MG63 (cell line): ENCODE measurements at regions not wholly inside any gene's neighbourhood (a gene's known extent, or its start where the extent isn't known, plus 50 kb on each side); places are given as distances from the start of the nearest gene placed in this dataset.
"Not testable (repeated sequence)": the region's sequence is repeated elsewhere in the genome, so short reads cannot be mapped to it uniquely, and the experiment has no call there.

Source experiments
- DNase-seq: peaks from one replicate; pipeline ENCODE4 v3.0.0-alpha.2; 2020
- H3K27me3 ChIP-seq: fragments of 250-450 bp; sonication (Bioruptor Pico); 2 replicates; pipeline ENCODE4 v1.5.1; 2020; ENCODE audit warnings: mild to moderate bottlenecking, moderate library complexity
- H3K36me3 ChIP-seq: fragments of 250-450 bp; sonication (Bioruptor Pico); 2 replicates; pipeline ENCODE4 v1.5.1; 2020; ENCODE audit warnings: mild to moderate bottlenecking, moderate library complexity
- H3K4me3 ChIP-seq: fragments of 250-450 bp; sonication (Bioruptor Pico); 2 replicates; pipeline ENCODE4 v1.5.1; 2020; ENCODE audit warnings: mild to moderate bottlenecking, moderate library complexity
- H3K9me3 ChIP-seq: fragments of 250-450 bp; sonication (Bioruptor Pico); 2 replicates; pipeline ENCODE4 v1.5.1; 2020; ENCODE audit warnings: mild to moderate bottlenecking, moderate library complexity

GRCh38 chr2:239831001-239831731 is 194.0 kb downstream of the NDUFA10 start:
- no peaks in the 10 kb centered on the region for H3K27me3 ChIP-seq
- no peaks in the 10 kb centered on the region for H3K9me3 ChIP-seq
- no peak for DNase-seq
- H3K4me3 ChIP-seq, result no peak overlapping the region
- no peaks in the 10 kb centered on the region for H3K36me3 ChIP-seq

- no peak for DNase-seq
- Histone ChIP-seq H3K4me3 (no peak overlapping the region), H3K27me3 (no peaks in the 10 kb centered on the region), H3K9me3 (no peaks in the 10 kb centered on the region), H3K36me3 (no peaks in the 10 kb centered on the region)
These were observed 194.8 kb downstream of the NDUFA10 start for GRCh38 chr2:239830121-239831000.

GRCh38 chr2:239829326-239829725 is 195.8 kb downstream of the NDUFA10 start:
- Histone ChIP-seq H3K9me3 (no peaks in the 10 kb centered on the region), H3K36me3 (no peaks in the 10 kb centered on the region), H3K27me3 (no peaks in the 10 kb centered on the region), H3K4me3 (no peak overlapping the region)
- DNase-seq, result no peak

- DNase-seq, H3K36me3 ChIP-seq, H3K27me3 ChIP-seq, H3K9me3 ChIP-seq, H3K4me3 ChIP-seq: not testable (repeated sequence)
These were observed 196.2 kb downstream of the NDUFA10 start for GRCh38 chr2:239828973-239829275.

GRCh38 chr2:239828192-239828972 is 196.8 kb downstream of the NDUFA10 start:
- Histone ChIP-seq H3K9me3 (no peaks in the 10 kb centered on the region), H3K4me3 (no peak overlapping the region), H3K27me3 (no peaks in the 10 kb centered on the region), H3K36me3 (no peaks in the 10 kb centered on the region)
- no peak for DNase-seq

GRCh38 chr2:239827523-239827890 is 197.6 kb downstream of the NDUFA10 start:
- H3K36me3 ChIP-seq, result no peaks in the 10 kb centered on the region
- no peaks in the 10 kb centered on the region for H3K27me3 ChIP-seq
- no peak for DNase-seq
- no peaks in the 10 kb centered on the region for H3K9me3 ChIP-seq
- no peak overlapping the region for H3K4me3 ChIP-seq

GRCh38 chr2:239826786-239827522 is 198.2 kb downstream of the NDUFA10 start:
- no peaks in the 10 kb centered on the region for H3K9me3 ChIP-seq
- H3K27me3 ChIP-seq, result no peaks in the 10 kb centered on the region
- no peaks in the 10 kb centered on the region for H3K36me3 ChIP-seq
- no peak for DNase-seq
- H3K4me3 ChIP-seq, result no peak overlapping the region

- H3K27me3 ChIP-seq, result no peaks in the 10 kb centered on the region
- H3K36me3 ChIP-seq, result no peaks in the 10 kb centered on the region
- H3K9me3 ChIP-seq, result no peaks in the 10 kb centered on the region
- no peak for DNase-seq
- no peak overlapping the region for H3K4me3 ChIP-seq
These were observed 198.8 kb downstream of the NDUFA10 start for GRCh38 chr2:239826376-239826775.

- no peaks in the 10 kb centered on the region for H3K27me3 ChIP-seq
- no peak for DNase-seq
- no peak overlapping the region for H3K4me3 ChIP-seq
- no peaks in the 10 kb centered on the region for H3K36me3 ChIP-seq
- no peaks in the 10 kb centered on the region for H3K9me3 ChIP-seq
These were observed 199.5 kb downstream of the NDUFA10 start for GRCh38 chr2:239825705-239825979.

GRCh38 chr2:239824866-239825704 is 200.1 kb downstream of the NDUFA10 start:
- H3K36me3 ChIP-seq, result no peaks in the 10 kb centered on the region
- no peaks in the 10 kb centered on the region for H3K27me3 ChIP-seq
- DNase-seq, result no peak
- H3K9me3 ChIP-seq, result no peaks in the 10 kb centered on the region
- H3K4me3 ChIP-seq, result no peak overlapping the region

- no peaks in the 10 kb centered on the region for H3K9me3 ChIP-seq
These were observed 201.0 kb downstream of the NDUFA10 start for GRCh38 chr2:239824046-239824694.

GRCh38 chr2:239822146-239822831 is 202.9 kb downstream of the NDUFA10 start:
- Histone ChIP-seq H3K36me3 (no peaks in the 10 kb centered on the region), H3K27me3 (no peaks in the 10 kb centered on the region), H3K4me3 (no peak overlapping the region), H3K9me3 (no peaks in the 10 kb centered on the region)
- DNase-seq, result no peak

More at GRCh38 chr2:239824046-239824694, 201.0 kb downstream of the NDUFA10 start:
- no peak for DNase-seq
- Histone ChIP-seq H3K4me3 (no peak overlapping the region), H3K27me3 (no peaks in the 10 kb centered on the region), H3K36me3 (no peaks in the 10 kb centered on the region)

- Histone ChIP-seq H3K36me3 (no peaks in the 10 kb centered on the region), H3K27me3 (no peaks in the 10 kb centered on the region), H3K4me3 (no peak overlapping the region), H3K9me3 (no peaks in the 10 kb centered on the region)
- DNase-seq, result no peak
These were observed 203.5 kb downstream of the NDUFA10 start for GRCh38 chr2:239821694-239822075.

GRCh38 chr2:239820836-239821693 is 204.1 kb downstream of the NDUFA10 start:
- H3K4me3 ChIP-seq, result no peak overlapping the region
- no peaks in the 10 kb centered on the region for H3K9me3 ChIP-seq
- DNase-seq, result no peak

More at GRCh38 chr2:239820836-239821693, 204.1 kb downstream of the NDUFA10 start:
- Histone ChIP-seq H3K27me3 (no peaks in the 10 kb centered on the region), H3K36me3 (no peaks in the 10 kb centered on the region)
